Motor neuron (in vitro differentiated cells): ENCODE measurements at regions not wholly inside any gene's neighbourhood (a gene's known extent, or its start where the extent isn't known, plus 50 kb on each side); places are given as distances from the start of the nearest gene placed in this dataset.
"Not testable (repeated sequence)": the region's sequence is repeated elsewhere in the genome, so short reads cannot be mapped to it uniquely, and the experiment has no call there.

Source experiments
- ATAC-seq, 8 experiments: fragments of 200-7000 bp; cut with Tn5 transposase; replicated peaks in 6 of 8; 2 replicates each; pipeline ENCODE4 v1.8.0; 2021; ENCODE audit warnings: mild to moderate bottlenecking in 8 of 8, moderate library complexity in 8 of 8
- H3K27ac ChIP-seq, 2 donors: fragments of 250-450 bp; sonication (Bioruptor Pico); 2 replicates each; pipeline ENCODE4 v1.9.0; 2021; ENCODE audit warnings: antibody characterized with exemption in 2 of 2, mild to moderate bottlenecking in 2 of 2, moderate library complexity in 1 of 2
- H3K4me1 ChIP-seq, 2 donors: fragments of 250-450 bp; sonication (Bioruptor Pico); replicated peaks in 1 of 2; 2 replicates each; pipeline ENCODE4 v1.6.1; 2021; ENCODE audit warnings: antibody characterized with exemption in 2 of 2, mild to moderate bottlenecking in 2 of 2, moderate library complexity in 1 of 2
- H3K4me3 ChIP-seq, 5 donors: fragments of 250-450 bp; sonication (Bioruptor Pico); 2 replicates each; pipeline ENCODE4 v1.9.0; 2021; ENCODE audit warnings: antibody characterized with exemption in 5 of 5, mild to moderate bottlenecking in 5 of 5, moderate library complexity in 4 of 5
- WGBS, 10 experiments: fragments of 450-650 bp; shearing (Covaris generic); methylation state at CpG; one replicate each; pipeline ENCODE4 v1.0.0; 2022; 5-methylcytosine and 5-hydroxymethylcytosine counted together
- in situ Hi-C, 9 experiments: fragments of 400-800 bp; cut with MboI; loops; one replicate each; pipeline ENCODE4 v1.15.0; 2021; ENCODE audit warnings: low sequenced_read_pairs in 9 of 9, low pct_unique_long_range_greater_than_20kb in 2 of 9; ENCODE audit not compliant: unreplicated experiment in 9 of 9

DNA sequence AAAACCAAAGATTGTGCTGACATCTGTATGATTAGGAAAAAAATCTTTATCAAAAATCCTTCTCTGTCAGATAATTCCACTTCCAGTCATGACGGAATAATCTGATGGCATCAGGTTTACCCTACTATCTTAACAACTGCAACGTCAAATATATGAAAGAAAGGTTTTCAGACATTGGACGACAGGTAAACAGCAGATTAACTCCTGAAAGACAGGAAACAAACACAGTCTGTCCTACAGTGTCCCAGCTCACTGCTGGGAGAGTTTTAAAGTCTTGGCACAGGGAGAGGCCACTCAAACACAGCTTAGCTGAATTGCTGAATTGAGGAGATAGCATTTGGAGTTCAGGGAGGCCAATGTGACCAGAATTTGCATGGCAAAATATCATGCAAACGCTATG lies 186.3 kb upstream of the KCTD7 start:
- in situ Hi-C loops: no loop called here
- Histone ChIP-seq H3K4me1 (no peaks in the 10 kb centered on the region), H3K4me3 (no peak overlapping the region), H3K27ac (no peak overlapping the region)
- ATAC-seq: no peak
- WGBS, 10 experiments: 42 to 86% (median 60%) methylated on average over 2 to 4 of the region's 4 CpGs; no CpG with 5 or more reads in 1 of the 10 experiments

DNA sequence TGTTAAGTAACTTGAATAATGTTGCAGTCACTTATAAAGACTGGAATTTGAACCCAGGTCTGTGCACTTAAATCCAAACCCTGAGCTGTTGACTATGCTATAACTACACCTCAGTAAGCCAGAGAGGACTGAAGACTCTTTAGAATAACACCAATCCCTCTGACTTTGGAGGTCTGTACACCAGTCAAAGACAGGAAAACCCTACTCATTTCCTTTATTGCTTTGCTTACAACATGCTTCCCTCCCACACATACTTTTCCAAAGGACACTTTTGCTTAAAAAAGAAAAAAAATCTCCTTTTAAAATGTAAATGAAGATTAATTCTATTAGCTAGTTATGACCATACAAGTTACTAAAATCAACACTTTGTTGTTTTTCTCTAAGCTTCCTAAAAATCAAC lies 184.7 kb upstream of the KCTD7 start:
- no peaks in the 10 kb centered on the region for H3K4me1 ChIP-seq
- ATAC-seq: no peak
- in situ Hi-C loops: no loop called here
- H3K27ac ChIP-seq: no peak overlapping the region
- H3K4me3 ChIP-seq: no peak overlapping the region

DNA sequence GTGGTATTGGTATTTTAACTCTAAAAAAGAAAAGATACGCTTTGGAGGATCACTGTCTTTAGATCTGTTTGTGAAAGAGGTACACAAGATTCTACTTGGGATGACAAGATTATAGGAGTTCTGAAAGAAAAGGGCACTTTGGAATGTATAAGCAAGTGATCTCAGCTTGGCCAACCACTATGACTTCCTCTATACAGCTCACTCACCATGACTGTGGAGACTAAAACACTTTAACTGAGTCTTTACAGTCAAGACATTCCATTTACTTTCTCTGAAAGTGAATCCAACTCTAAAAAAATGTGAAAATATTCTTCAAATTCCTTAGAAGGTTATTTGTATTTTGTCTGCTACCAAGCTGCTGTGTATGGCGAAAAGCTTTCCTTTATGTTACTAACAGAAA lies 181.7 kb upstream of the KCTD7 start:
- in situ Hi-C loops, H3K4me1 ChIP-seq, H3K4me3 ChIP-seq, H3K27ac ChIP-seq, ATAC-seq: not testable (repeated sequence)
- WGBS, 10 experiments: 90 to 100% (median 100%) methylated on average over 1 to 2 of the region's 2 CpGs

DNA sequence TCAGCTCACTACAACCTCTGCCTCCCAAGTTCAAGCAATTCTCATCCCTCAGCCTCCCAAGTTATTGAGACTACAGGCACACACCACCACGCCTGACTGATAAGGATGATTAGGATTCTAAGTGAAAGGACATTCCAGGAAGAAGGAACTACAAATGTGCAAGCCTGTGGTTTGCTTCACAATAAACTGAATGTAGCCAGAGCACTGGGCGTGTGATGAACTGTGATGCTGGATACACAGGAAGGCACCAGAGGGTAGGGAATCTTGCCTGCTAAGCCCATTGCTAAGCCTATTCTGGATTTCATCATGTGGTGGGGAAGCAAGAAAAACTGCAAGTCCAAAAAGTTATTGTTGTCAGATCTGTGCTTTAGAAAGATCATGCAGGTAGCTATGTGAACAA lies 177.9 kb upstream of the KCTD7 start:
- ATAC-seq, in situ Hi-C loops, H3K27ac ChIP-seq, H3K4me1 ChIP-seq, H3K4me3 ChIP-seq: not testable (repeated sequence)
- 71 to 100% (median 93%) methylated on average over 1 to 2 of the region's 2 CpGs; no CpG with 5 or more reads in 3 of the 10 experiments for WGBS, 10 experiments

DNA sequence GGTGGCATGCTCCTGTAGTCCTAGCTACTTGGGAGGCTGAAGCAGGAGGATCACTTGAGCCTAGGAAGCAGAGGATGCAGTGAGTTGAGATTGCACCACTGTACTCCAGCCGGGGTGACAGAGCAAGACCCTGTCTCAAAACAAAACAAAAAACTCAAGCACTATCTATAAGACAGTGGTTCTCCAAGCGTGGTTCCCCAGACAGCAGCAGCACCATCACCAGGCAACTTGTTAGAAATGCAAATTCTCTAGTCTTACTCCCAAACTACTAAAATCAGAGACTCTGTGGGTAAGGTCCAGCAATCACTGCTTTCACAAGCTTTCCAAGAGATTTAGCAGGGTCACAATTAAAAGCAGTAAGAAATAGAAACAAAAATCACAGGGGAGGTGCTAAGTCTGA lies 177.0 kb upstream of the KCTD7 start:
- ATAC-seq, H3K4me3 ChIP-seq, H3K27ac ChIP-seq, in situ Hi-C loops, H3K4me1 ChIP-seq: not testable (repeated sequence)
- WGBS, 10 experiments: 55 to 100% (median 90%) methylated on average over 1 of the region's 2 CpGs; no CpG with 5 or more reads in 4 of the 10 experiments

DNA sequence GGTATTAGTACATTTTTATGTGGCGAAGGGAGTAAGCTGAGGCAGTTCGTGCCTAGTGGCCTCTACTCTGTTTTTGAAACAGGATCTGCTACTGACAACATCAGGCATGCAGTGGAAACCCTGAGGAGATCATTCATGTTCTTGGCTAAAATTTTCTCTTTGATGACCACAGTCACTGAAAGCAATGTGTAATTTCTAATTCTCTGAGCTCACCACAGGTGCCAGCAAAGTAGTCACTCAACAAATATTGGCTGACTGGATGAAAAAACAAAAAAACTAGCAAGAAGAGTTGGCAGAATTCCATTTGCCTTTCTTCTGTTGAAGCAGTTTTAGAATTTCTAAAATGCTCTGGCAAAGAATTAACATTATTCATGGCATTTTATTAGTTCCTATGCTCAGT lies 176.5 kb upstream of the KCTD7 start:
- Histone ChIP-seq H3K4me3 (no peak overlapping the region), H3K4me1 (no peaks in the 10 kb centered on the region), H3K27ac (no peak overlapping the region)
- peak in 3 of 8 experiments; percentile 34 to 45 (median 43) for ATAC-seq
- 14 to 100% (median 76%) methylated on average over 1 to 2 of the region's 2 CpGs; no CpG with 5 or more reads in 5 of the 10 experiments for WGBS, 10 experiments
- in situ Hi-C loops: no loop called here

DNA sequence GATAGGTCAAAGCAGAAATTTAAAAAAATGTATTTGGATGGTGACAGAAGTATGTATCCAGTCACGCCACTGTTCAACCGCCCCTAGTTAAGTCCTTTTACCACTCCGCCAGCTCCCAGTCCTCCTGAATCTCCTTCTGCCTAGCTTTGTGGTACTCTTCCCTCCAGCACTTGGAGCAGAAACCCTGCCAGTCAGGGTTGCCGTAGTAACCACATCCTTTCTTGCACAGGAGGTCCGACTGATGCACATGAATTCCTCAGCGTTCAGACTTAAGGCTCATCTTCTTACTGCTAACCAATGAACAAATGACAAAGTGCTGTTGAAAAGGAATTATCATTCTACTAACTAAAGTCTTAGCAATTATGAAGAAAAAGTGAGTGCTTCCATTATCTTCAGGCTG lies 175.3 kb upstream of the KCTD7 start:
- WGBS, 10 experiments: 70 to 100% (median 100%) methylated on average over 1 to 6 of the region's 6 CpGs; no CpG with 5 or more reads in 3 of the 10 experiments

DNA sequence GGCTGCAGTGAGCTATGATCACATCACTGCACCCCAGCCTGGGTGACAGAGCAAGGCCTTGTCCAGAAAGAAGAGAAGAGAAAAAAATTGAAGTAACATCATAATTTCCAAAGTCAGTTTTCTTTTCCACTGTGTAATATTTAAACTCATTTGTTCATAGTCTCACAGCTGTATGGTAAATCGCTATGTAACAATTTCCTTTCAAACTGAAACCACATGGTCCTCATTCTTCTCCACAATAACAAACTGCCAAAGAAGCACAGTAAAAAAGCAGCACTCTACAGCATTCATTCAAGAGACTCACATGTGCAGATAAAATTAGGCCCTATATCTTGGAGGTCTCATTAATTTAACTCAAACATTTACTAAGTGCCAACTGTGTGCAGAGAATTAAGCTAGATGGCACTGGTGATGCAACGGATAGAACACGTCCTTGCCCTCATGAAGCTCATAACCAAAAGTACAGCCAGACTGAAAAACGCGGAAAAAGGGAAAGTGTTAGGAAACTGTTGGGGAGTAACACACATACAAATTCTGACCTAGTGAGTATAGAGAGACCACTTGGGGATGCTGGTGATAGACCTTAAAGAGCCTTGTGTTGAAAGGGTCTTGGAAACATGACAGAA lies 174.0 kb upstream of the KCTD7 start:
- Histone ChIP-seq H3K4me1 (no peaks in the 10 kb centered on the region), H3K27ac (no peak overlapping the region), H3K4me3 (no peak overlapping the region)
- in situ Hi-C loops: no loop called here
- ATAC-seq: no peak
- WGBS, 10 experiments: 49 to 100% (median 85%) methylated on average over 1 to 5 of the region's 5 CpGs

More for the DNA sequence above, 175.3 kb upstream of the KCTD7 start:
- Histone ChIP-seq H3K4me1 (no peaks in the 10 kb centered on the region), H3K4me3 (no peak overlapping the region), H3K27ac (no peak overlapping the region)
- ATAC-seq: no peak
- in situ Hi-C loops: no loop called here

DNA sequence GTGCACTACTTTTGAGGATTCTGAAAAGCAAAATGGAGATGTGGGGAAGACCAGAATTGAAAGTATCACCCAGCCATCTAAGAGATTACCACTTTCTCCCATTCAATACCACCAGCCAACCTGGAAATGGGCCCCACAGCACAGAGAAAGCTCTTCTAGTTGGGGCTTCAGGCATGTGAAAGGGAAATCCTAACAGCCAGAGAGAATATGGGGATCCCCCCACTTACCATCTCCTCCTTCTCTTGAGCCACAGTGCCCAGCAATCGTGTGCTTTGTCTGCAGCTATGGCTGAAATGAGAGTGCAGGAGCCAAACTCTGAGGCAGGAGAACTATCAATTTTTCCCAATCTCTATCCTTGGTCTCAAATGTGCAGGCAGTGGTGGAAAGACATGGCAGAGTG lies 173.2 kb upstream of the KCTD7 start:
- ATAC-seq, in situ Hi-C loops, H3K4me3 ChIP-seq, H3K4me1 ChIP-seq, H3K27ac ChIP-seq: not testable (repeated sequence)
- WGBS, 10 experiments: no CpG with 5 or more reads among the region's 1 CpG

DNA sequence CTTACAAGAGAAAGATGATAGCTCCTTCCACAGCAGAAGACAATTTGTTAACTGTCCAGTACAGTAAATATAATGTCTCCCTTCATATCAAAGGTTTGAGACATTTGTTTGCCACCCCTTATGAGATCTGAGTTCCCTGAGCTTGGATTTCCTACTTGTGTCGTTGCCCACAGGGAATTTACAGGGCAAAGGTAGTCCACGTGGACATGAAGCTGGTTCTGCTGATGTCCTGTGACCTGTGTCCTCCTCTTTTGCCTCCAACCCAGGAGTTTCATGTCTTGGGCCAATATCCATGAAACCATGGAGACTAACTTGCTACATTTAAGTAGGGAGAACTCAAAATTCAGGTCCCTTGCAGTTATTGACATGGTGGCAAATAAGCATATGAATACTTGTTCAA lies 172.2 kb upstream of the KCTD7 start:
- H3K4me1 ChIP-seq, ATAC-seq, in situ Hi-C loops, H3K27ac ChIP-seq, H3K4me3 ChIP-seq: not testable (repeated sequence)
- WGBS, 10 experiments: 60 to 100% (median 82%) methylated on average over 1 to 2 of the region's 2 CpGs; no CpG with 5 or more reads in 6 of the 10 experiments

DNA sequence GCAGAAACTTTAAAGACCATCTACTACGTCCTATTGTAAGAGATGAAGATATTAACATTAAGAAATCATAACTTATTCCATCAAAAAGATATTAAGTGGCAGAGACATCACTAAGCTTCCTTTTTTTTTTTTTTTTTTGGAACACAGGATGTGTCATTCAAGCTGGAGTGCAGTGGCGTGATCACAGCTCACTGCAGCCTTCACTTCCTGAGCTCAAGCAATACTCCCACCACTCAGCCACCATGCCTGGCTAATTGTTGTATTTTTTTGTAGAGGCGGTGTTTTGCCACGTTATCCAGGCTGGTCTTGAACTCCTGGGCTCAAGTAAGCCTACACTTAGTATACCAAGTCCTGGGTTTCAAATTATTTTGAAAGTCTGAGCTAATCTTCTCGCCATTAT lies 169.7 kb upstream of the KCTD7 start:
- H3K4me3 ChIP-seq, ATAC-seq, H3K4me1 ChIP-seq, H3K27ac ChIP-seq, in situ Hi-C loops: not testable (repeated sequence)
- WGBS, 10 experiments: 69 to 100% (median 91%) methylated on average over 1 to 4 of the region's 5 CpGs; no CpG with 5 or more reads in 2 of the 10 experiments

DNA sequence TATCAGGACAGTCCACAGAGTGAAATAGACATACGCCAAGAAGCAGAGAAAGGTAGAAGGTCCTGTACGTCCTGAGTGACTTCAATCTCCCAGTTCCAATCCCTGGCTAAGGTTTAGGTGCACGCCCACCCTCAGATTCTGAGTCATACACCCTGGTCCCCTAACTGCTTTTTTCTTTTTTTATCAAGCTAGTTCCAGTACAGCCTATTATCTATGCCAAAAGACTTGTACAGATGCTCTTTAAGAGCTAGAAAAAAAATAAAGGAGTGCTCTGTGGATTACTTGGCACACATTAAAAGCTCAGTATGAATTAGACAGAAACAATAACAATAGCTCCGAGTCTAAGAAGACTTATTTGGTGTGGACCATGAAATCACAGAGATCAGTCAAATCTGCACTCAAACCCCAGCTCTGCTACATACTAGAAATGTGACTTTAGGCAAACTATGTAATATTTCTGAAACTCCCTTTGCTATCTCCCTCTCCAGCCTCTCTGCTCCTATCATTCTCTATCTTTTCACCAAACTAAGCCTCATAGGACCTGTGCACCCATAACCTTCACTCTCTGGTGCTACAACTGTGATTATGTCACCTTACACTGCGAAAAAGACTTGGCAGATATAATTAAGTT lies 168.8 kb upstream of the KCTD7 start:
- H3K27ac ChIP-seq, H3K4me1 ChIP-seq, H3K4me3 ChIP-seq, in situ Hi-C loops: not testable (repeated sequence)
- 53 to 93% (median 83%) methylated on average over 1 to 4 of the region's 5 CpGs; no CpG with 5 or more reads in 3 of the 10 experiments for WGBS, 10 experiments
- peak in 1 of 8 experiments; percentile 32 for ATAC-seq

DNA sequence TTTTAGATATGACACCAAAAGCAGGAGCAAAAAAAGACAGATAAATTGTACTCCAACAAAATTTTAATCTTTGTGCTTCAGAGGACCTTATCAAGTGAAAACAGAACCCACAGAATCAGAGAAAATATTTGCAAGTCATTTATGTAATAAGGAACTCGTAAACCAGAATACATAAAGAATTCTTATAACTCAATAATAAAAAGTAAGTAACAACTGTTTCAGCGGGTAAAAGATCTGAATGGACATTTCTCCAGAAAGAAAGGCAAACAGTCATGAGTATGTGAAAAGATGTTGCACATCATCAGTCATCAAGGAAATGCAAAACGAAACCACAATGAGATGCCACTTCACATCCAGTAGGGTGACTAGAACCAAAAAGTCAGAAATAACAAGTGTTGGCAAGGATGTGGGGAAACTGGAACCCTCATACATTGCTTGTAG lies 167.7 kb upstream of the KCTD7 start:
- Histone ChIP-seq H3K4me3 (no peak overlapping the region), H3K27ac (no peak overlapping the region), H3K4me1 (no peaks in the 10 kb centered on the region)
- 58 to 100% (median 86%) methylated on average over 2 to 3 of the region's 3 CpGs; no CpG with 5 or more reads in 1 of the 10 experiments for WGBS, 10 experiments
- no peak for ATAC-seq
- in situ Hi-C loops: no loop called here

DNA sequence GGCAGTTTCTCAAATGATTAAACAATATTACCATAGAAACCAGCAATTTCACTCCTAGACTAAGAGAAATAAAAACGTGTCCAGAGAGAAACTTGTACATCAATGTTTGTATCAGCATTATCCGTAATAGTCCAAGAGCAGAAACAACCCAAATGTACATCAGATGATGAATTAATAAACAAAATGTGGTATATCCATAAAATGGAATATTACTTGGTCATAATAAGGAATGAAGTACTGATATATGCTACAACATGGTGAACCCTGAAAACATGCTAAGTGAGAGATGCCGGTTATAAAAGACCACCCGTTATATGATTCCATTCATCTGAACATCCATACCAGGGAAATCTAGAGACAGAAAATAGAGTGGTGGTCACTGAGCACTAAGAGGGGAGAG lies 167.3 kb upstream of the KCTD7 start:
- H3K4me1 ChIP-seq, H3K4me3 ChIP-seq, ATAC-seq, H3K27ac ChIP-seq, in situ Hi-C loops: not testable (repeated sequence)
- 60 to 100% (median 86%) methylated on average over 1 to 4 of the region's 4 CpGs for WGBS, 10 experiments
